Prostate gland (tissue), 2 donors: ENCODE measurements at regions not wholly inside any gene's neighbourhood (a gene's known extent, or its start where the extent isn't known, plus 50 kb on each side); places are given as distances from the start of the nearest gene placed in this dataset.

ENCODE experiments used
- DNase-seq: peaks from one replicate; pipeline ENCODE4 v3.0.0-alpha.2; 2019; ENCODE audit warnings: low spot score
- H3K27ac ChIP-seq, 2 donors: fragments of 200-600 bp; sonication (generic); 2 replicates each; pipeline ENCODE4 v1.5.1; 2017 to 2019
- H3K27me3 ChIP-seq: fragments of 200-600 bp; sonication (generic); replicated peaks from 2 replicates; pipeline ENCODE4 v1.5.1; 2019; ENCODE audit not compliant: insufficient read depth
- H3K36me3 ChIP-seq, 2 donors: fragments of 200-600 bp; sonication (generic); 1 replicate in 1 of 2; 2 replicates in 1 of 2; pipeline versions ENCODE4 v1.5.1 to v1.8.1; 2017 to 2019
- H3K4me1 ChIP-seq: fragments of 200-600 bp; sonication (generic); replicated peaks from 2 replicates; pipeline ENCODE4 v1.5.1; 2019
- H3K4me3 ChIP-seq, 2 donors: fragments of 200-600 bp; sonication (generic); 2 replicates each; pipeline ENCODE4 v1.5.1; 2017 to 2019
- H3K9me3 ChIP-seq: fragments of 200-600 bp; sonication (generic); 2 replicates; pipeline ENCODE4 v1.5.1; 2017
- CTCF ChIP-seq, 4 experiments: fragments of 200-600 bp in 2 of 4; fragments of 450-650 bp in 2 of 4; sonication (generic) in 2 of 4; IDR thresholded peaks; 1 replicate in 3 of 4; 2 replicates in 1 of 4; pipeline ENCODE4 v1.5.1; 2016 to 2019; ENCODE audit warnings: antibody characterized with exemption in 4 of 4, mild to moderate bottlenecking in 2 of 4, moderate library complexity in 2 of 4
- POLR2A ChIP-seq: fragments of 450-650 bp; IDR thresholded peaks from one replicate; pipeline ENCODE4 v1.6.1; 2016; ENCODE audit warnings: antibody characterized with exemption, mild to moderate bottlenecking
- POLR2AphosphoS5 ChIP-seq: sonication (generic); formaldehyde crosslinking; IDR thresholded peaks from one replicate; pipeline ENCODE4 v1.6.1; 2017; ENCODE audit warnings: antibody characterized with exemption
- WGBS: methylation state at CpG from one replicate; pipeline ENCODE4 v1.1.5; 2018; 5-methylcytosine and 5-hydroxymethylcytosine counted together
- intact Hi-C: fragments of 100-400 bp; cut with DNase I; formaldehyde crosslinking; loops from one replicate; pipeline ENCODE4 v1.14.2; 2022

DNA sequence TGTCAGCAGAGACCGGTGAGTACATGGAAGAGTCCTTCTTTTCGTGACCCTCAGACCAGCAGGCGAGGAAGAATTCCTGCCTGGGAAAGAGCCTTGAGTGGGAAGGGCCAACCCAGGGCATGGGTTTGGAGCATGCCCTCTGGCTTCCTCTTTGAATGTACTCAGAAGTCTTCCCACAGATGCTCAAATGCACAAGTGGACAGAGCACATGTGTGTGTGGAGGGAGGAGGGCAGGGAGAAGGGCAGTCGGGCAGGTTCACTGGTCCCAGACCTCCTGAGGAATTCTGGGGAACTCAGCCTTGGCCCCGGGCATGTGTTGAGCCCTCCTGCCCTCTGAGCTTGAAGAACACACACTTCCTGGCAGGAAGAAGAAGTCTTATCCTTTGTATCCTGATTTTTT is 63.2 kb upstream of the HELT start:
- Histone ChIP-seq H3K27me3 (no peaks in the 10 kb centered on the region), H3K9me3 (no peaks in the 10 kb centered on the region), H3K36me3 (no peaks in the 10 kb centered on the region), H3K27ac (no peak overlapping the region), H3K4me3 (no peak overlapping the region), H3K4me1 (no peaks in the 10 kb centered on the region)
- TF ChIP-seq POLR2A: no peak
- TF ChIP-seq CTCF (IDR thresholded peaks at IDR 0.05): no peak
- TF ChIP-seq POLR2AphosphoS5: no peak
- DNase-seq: no peak
- 80% methylated on average over 5 of the region's 5 CpGs for WGBS
- intact Hi-C loops: no loop called here

- Histone ChIP-seq H3K27me3 (no peaks in the 10 kb centered on the region), H3K4me3 (no peak overlapping the region), H3K36me3 (no peaks in the 10 kb centered on the region), H3K9me3 (no peaks in the 10 kb centered on the region), H3K27ac (no peak overlapping the region), H3K4me1 (no peaks in the 10 kb centered on the region)
- intact Hi-C loops: no loop called here
- no peak for TF ChIP-seq CTCF (IDR thresholded peaks at IDR 0.05)
- no peak for TF ChIP-seq POLR2A
- no peak for TF ChIP-seq POLR2AphosphoS5
- DNase-seq: no peak
- 89% methylated on average over 8 of the region's 8 CpGs for WGBS
Observed at GRCh38 chr4:184955636-184956035, 62.7 kb upstream of the HELT start.

- WGBS: 89% methylated on average over 13 of the region's 13 CpGs
- no peak for DNase-seq
- intact Hi-C loops: no loop called here
- Histone ChIP-seq H3K36me3 (no peaks in the 10 kb centered on the region), H3K27me3 (no peaks in the 10 kb centered on the region), H3K27ac (no peak overlapping the region), H3K4me1 (no peaks in the 10 kb centered on the region), H3K9me3 (no peaks in the 10 kb centered on the region), H3K4me3 (no peak overlapping the region)
- TF ChIP-seq POLR2A: no peak
- TF ChIP-seq CTCF (IDR thresholded peaks at IDR 0.05): no peak
- TF ChIP-seq POLR2AphosphoS5: no peak
Observed at GRCh38 chr4:184957446-184958115, 60.7 kb upstream of the HELT start.

DNA sequence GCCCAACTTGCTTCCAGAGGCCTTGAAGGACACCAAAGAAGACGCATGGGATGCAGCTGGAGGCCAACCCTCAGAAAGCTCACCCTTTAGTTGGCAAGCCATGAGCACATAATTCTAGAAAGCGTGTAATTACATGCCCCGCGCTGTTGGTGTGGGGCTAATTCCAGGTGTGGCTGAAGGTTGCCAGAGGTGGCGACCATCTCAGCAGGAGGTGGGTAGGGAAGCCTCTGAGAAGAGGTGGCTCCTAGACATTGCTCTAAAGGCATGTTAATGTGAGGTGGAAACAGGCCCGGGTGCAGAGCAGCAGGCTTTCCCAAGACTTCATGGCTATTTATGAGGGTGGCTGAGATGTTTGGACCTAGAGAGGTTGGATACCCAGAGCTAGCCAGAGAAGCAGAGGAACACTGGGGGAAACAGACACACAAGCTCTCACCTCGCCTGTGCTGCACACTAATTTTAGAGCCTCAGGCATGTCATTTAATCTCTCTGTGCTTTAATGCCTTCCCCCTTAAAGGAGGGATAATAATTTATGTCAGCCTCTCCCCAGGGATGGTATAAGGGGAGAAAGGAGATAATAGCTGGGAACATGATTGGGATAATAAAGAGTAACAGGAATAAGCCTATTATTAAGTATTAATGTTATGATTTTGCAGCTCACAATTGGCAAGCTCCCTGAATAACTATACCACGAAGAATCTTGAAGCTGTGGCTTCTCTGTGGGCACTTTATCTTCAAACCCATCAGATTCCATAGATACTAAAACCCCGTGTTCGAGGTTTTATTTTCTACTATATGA is 60.0 kb upstream of the HELT start:
- Histone ChIP-seq H3K27me3 (no peaks in the 10 kb centered on the region), H3K9me3 (no peaks in the 10 kb centered on the region), H3K4me3 (no peak overlapping the region), H3K36me3 (no peaks in the 10 kb centered on the region), H3K4me1 (no peaks in the 10 kb centered on the region), H3K27ac (no peak overlapping the region)
- DNase-seq: no peak
- 63% methylated on average over 10 of the region's 10 CpGs for WGBS
- intact Hi-C loops: no loop called here
- no peak for TF ChIP-seq POLR2AphosphoS5
- TF ChIP-seq CTCF (IDR thresholded peaks at IDR 0.05): no peak

DNA sequence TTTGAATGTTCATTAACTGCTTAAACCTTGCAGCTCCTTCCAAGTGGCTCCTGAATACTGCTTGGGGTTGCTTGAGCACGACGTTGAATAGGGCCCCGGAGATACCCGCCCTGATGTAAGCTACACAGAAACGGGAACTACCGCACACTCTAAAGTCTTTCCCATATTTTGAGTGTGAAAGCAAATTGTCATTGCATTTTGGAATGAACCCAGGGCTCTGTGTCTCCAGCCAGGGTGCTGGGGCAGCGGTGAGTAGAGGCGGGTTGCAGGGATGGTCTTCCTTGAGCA is 59.4 kb upstream of the HELT start:
- Histone ChIP-seq H3K36me3 (no peaks in the 10 kb centered on the region), H3K4me1 (no peaks in the 10 kb centered on the region), H3K4me3 (no peak overlapping the region), H3K27me3 (no peaks in the 10 kb centered on the region), H3K27ac (no peak overlapping the region), H3K9me3 (no peaks in the 10 kb centered on the region)
- intact Hi-C loops: no loop called here
- 85% methylated on average over 8 of the region's 8 CpGs for WGBS
- no peak for DNase-seq
- TF ChIP-seq POLR2AphosphoS5 (no peak), CTCF (IDR thresholded peaks at IDR 0.05) (no peak), POLR2A (no peak)
